Choroid plexus epithelial cell (primary cell): ENCODE measurements at regions not wholly inside any gene's neighbourhood (a gene's known extent, or its start where the extent isn't known, plus 50 kb on each side); places are given as distances from the start of the nearest gene placed in this dataset.

Experiments used
- DNase-seq: peaks from one replicate; pipeline ENCODE4 v3.0.0-alpha.2; 2010; ENCODE audit warnings: low read depth
- H3K4me3 ChIP-seq: 2 replicates; pipeline ENCODE4 v1.5.1; 2011; ENCODE audit warnings: low read depth, mild to moderate bottlenecking, control low read depth, low read length, moderate library complexity
- TF ChIP-seq, protein P1 (sequence below): conservative IDR thresholded peaks from 2 replicates; pipeline ENCODE4 v1.5.1; 2011; ENCODE audit warnings: low read depth, mild to moderate bottlenecking, control low read depth, inconsistent platforms, low read length, moderate library complexity

DNA sequence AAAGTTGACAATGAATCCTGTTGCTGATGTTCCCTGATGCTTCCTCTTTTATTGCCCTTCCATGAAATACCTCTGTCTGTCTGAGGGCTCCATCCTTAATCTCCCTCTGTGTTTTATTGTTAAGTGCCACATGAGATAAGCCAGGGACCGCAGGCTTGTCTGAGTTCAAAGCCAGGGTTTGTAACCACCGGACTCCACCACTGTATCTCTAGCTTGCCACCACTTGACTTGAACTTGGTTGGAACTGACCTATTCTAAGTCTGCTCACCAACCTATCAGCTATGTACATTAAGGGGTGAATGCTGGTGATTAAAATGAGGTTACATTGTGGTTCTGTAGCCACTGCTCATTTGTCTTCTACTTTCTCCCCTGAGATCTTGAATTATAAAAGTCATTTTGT is 328.5 kb upstream of the ZEB2 start:
- no peak overlapping the region for H3K4me3 ChIP-seq
- TF ChIP-seq, protein P1, sequence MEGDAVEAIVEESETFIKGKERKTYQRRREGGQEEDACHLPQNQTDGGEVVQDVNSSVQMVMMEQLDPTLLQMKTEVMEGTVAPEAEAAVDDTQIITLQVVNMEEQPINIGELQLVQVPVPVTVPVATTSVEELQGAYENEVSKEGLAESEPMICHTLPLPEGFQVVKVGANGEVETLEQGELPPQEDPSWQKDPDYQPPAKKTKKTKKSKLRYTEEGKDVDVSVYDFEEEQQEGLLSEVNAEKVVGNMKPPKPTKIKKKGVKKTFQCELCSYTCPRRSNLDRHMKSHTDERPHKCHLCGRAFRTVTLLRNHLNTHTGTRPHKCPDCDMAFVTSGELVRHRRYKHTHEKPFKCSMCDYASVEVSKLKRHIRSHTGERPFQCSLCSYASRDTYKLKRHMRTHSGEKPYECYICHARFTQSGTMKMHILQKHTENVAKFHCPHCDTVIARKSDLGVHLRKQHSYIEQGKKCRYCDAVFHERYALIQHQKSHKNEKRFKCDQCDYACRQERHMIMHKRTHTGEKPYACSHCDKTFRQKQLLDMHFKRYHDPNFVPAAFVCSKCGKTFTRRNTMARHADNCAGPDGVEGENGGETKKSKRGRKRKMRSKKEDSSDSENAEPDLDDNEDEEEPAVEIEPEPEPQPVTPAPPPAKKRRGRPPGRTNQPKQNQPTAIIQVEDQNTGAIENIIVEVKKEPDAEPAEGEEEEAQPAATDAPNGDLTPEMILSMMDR: no peak
- no peak for DNase-seq

DNA sequence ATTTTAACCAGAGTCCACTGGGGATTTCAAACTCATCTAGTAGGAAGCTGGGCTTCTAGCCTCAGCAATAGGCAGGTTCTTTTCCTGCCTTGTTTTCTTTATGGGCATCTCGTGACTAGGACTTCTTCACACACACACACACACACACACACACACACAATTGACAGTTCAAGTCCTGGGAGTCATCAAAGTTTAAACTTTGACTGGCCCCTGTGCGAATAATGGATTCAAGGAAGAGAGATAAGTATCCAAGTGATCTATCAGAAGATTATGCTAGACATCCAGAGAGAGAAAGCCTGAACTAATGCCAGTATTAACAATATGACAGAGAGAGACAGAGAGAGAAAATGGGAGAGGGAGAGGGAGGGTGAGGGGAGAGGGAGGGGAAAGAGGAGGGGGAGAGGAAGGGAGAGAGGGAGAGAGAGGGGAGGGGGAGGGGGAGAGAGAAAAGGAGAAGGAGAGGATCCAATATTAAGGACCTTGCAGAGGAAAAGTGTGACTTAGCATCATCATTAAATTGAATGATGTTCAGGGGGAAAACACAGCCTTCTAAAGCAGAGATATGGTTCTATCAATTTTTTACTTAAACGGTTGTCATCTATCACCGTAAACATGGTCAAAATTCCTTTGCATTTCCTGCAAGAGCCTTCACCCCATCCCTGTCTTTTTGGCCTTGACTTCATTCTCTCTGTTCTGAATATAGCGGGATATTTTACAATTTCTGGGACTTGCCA is 327.6 kb upstream of the ZEB2 start:
- no peak overlapping the region for H3K4me3 ChIP-seq
- no peak for DNase-seq
- TF ChIP-seq, protein P1: no peak

DNA sequence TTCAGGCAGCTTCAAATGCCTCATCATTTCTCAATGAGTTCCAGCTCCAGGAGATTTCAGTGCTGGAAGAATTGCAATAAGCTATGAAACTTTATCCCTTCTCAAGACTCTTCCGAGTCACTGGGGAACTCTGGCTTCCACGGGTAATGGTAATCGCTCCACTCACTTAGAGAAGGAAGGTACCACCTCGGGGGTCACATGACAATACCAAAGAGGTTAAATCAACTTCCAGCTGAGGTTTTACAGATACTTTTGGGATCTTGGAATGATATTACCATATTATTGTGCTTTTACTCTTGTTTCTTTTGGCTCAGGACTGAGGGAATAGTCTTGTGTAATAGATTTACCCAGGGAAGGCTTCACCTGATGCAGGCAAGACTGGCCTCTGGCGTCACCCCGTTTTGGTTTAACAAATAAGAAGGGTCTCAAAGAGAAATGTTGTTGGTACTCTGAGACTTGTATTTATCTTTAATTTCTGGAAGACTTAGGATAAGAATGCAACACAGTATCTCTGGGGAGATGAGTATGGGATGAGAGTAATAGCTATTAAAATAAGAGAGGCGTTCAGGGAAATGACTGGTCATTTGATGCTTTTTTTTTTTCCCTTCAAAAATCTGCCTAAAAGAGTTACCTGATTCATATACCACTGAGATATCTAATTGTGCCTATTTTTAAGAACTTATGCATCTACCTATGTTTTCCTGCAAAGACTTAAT is 316.9 kb upstream of the ZEB2 start:
- TF ChIP-seq, protein P1: no peak
- H3K4me3 ChIP-seq: no peak overlapping the region
- DNase-seq: peak; percentile 66

DNA sequence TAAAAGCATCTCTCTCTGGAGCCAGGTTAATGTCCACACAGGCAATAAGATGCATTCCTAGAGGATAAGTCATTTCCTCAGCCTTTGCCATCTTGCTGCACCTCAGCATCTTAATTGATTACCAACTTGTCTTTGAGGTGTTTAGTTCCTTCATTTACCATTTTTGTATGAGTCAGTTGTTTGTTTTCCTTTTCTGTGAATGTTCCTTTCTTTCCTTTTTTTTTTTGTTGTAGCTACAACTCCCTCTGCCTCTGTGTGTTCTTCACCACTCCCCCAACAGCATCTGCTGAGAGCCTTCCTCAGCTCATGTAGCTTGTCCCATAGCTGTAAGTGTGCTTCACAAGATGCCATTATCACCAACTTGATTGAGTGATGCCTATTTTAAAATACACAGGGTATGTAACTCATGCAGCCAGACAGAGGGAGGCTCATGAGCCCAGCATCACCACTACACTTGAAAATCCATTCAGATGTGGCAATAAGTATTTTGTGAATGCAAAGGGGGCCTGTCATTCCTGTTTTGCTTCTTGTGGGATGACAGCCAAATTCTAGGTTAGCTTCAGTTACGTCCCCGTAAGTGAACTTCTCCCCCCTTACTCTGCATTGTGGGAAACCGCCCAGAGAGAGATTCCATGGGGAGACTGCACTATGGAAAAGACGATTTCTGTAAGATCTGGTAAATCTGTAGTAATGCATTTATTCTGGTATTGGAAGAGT is 315.9 kb upstream of the ZEB2 start:
- DNase-seq: peak; percentile 44
- no peak overlapping the region for H3K4me3 ChIP-seq

DNA sequence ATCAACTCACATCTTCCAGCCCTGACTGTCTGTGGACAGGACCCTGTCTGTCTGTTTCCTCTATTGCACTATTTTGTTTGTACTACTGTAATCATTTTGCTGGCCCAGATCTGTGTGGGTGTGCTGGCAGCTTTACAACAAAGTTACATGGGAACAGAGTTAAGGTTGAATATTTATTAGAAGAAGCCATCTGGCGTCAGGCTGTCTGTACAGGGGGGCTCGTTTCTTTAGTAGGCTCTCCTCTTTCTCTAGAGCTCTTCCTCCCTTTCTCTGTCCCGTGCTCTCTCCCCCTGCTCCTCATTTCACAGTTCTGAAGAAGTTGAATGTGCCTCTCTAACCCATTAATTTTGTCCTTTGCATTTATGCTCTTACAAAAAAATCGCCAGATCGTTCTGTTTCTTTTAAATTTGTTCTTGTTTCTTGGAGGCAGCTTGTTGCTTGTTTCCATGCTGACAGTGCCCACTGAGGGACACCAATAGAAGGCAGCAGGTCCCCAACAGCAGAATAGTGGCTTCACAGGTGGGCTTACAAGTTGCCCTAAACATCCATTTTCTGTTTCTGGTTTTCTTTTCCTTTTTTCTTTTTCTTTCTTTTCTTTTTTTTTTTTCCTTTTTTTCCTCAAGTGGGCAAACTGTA is 315.2 kb upstream of the ZEB2 start:
- peak overlapping the region; percentile 29 for H3K4me3 ChIP-seq
- TF ChIP-seq, protein P1: no peak
- peak; percentile 92 for DNase-seq

More for the DNA sequence above, 315.9 kb upstream of the ZEB2 start:
- TF ChIP-seq, protein P1: no peak

DNA sequence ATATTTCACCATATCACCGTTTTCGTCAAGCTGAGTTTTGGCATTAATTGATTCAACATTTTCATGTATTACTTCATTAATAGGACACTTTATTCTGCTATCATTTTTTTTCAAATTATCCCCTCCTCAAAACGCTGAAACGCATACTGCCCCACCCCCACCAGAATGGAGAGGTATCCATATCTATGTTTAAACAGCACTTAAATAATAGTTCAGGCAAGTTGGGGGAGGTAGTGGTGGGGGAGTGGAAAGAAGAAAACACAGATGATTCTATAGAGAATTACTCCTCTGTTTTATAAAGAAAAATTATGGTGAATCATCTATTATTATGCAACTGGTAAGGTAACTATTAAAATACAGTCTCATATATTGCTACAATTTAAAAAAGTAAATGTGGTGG is 314.4 kb upstream of the ZEB2 start:
- DNase-seq: peak; percentile 2
- TF ChIP-seq, protein P1: no peak
- H3K4me3 ChIP-seq: no peak overlapping the region
